ENCODE measurements at regions not wholly inside any gene's neighbourhood (a gene's known extent, or its start where the extent isn't known, plus 50 kb on each side); places are given as distances from the start of the nearest gene placed in this dataset.

DNA sequence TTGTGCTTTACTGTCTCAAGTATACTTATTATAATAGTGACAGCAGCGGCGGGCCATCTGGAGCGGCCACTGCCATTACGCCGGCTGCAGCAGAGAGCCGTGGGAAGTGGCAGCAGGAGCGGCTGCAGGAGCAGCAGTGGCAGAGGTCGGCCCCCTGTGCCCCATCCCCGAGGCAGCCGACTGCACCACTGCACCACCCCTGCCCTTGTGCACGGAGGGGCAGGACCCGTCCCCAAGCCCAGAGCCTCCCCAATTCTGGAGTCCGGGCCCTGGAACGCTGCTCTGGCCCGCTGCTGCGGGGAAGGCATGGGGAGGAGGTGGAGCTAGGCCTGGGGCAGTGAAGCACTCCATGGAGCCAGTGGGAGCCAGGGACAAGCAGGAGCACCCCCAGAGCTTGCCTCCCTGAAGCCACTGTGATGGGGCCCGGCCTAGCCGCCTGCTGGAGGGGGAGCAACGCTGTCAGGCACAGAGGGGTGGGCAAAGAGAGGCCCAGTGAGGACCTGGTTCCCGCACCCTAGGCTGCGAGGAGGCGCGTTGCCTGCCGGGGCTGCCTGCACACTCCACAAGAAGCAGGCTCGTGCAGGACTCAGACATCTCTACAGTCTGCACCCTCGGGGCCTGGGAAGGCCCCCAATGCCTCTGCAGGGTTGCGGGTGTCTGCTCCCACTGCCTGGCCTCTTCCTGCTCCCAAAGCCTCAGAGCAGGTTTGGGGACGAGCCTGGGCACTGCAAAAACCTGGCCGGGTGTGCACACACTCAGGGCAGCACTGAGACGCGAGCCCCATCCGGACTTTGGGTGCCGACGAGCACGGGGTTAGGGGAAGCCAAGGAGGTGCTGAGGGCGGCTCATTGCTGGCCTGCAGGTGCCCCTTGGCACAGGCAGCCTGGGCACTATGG is 74.2 kb upstream of the RASSF8 start:
- TF ChIP-seq, protein P1, sequence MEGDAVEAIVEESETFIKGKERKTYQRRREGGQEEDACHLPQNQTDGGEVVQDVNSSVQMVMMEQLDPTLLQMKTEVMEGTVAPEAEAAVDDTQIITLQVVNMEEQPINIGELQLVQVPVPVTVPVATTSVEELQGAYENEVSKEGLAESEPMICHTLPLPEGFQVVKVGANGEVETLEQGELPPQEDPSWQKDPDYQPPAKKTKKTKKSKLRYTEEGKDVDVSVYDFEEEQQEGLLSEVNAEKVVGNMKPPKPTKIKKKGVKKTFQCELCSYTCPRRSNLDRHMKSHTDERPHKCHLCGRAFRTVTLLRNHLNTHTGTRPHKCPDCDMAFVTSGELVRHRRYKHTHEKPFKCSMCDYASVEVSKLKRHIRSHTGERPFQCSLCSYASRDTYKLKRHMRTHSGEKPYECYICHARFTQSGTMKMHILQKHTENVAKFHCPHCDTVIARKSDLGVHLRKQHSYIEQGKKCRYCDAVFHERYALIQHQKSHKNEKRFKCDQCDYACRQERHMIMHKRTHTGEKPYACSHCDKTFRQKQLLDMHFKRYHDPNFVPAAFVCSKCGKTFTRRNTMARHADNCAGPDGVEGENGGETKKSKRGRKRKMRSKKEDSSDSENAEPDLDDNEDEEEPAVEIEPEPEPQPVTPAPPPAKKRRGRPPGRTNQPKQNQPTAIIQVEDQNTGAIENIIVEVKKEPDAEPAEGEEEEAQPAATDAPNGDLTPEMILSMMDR (IDR thresholded peaks at IDR 0.05; ENCODE audit: poor library complexity, severe bottlenecking) = no peak
- TF ChIP-seq EZH2 (IDR thresholded peaks at IDR 0.05; ENCODE audit: borderline replicate concordance, insufficient read depth, low read length, poor library complexity, severe bottlenecking) (no peak), RAD21 (conservative IDR thresholded peaks at IDR 0.05) (no peak), MXI1 (conservative IDR thresholded peaks at IDR 0.05; ENCODE audit: poor library complexity, severe bottlenecking) (no peak)
- TF ChIP-seq, protein P2, sequence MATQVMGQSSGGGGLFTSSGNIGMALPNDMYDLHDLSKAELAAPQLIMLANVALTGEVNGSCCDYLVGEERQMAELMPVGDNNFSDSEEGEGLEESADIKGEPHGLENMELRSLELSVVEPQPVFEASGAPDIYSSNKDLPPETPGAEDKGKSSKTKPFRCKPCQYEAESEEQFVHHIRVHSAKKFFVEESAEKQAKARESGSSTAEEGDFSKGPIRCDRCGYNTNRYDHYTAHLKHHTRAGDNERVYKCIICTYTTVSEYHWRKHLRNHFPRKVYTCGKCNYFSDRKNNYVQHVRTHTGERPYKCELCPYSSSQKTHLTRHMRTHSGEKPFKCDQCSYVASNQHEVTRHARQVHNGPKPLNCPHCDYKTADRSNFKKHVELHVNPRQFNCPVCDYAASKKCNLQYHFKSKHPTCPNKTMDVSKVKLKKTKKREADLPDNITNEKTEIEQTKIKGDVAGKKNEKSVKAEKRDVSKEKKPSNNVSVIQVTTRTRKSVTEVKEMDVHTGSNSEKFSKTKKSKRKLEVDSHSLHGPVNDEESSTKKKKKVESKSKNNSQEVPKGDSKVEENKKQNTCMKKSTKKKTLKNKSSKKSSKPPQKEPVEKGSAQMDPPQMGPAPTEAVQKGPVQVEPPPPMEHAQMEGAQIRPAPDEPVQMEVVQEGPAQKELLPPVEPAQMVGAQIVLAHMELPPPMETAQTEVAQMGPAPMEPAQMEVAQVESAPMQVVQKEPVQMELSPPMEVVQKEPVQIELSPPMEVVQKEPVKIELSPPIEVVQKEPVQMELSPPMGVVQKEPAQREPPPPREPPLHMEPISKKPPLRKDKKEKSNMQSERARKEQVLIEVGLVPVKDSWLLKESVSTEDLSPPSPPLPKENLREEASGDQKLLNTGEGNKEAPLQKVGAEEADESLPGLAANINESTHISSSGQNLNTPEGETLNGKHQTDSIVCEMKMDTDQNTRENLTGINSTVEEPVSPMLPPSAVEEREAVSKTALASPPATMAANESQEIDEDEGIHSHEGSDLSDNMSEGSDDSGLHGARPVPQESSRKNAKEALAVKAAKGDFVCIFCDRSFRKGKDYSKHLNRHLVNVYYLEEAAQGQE (IDR thresholded peaks at IDR 0.05; ENCODE audit: borderline replicate concordance) = no peak

Measured in neural cell (in vitro differentiated cells).